H9 (cell line): ENCODE measurements at regions not wholly inside any gene's neighbourhood (a gene's known extent, or its start where the extent isn't known, plus 50 kb on each side); places are given as distances from the start of the nearest gene placed in this dataset.

Source experiments
- DNase-seq: peaks from one replicate; pipeline ENCODE4 v3.0.0-alpha.2; 2017
- H2AFZ ChIP-seq: one replicate; pipeline ENCODE4 v1.6.1; 2013; ENCODE audit warnings: mild to moderate bottlenecking, low read length, control low read depth, moderate library complexity
- H2AK5ac ChIP-seq: 2 replicates; pipeline ENCODE4 v1.6.1; 2013; ENCODE audit warnings: low read length, control low read depth, mixed read lengths; ENCODE audit not compliant: insufficient read length
- H2BK120ac ChIP-seq: one replicate; pipeline ENCODE4 v1.6.1; 2013; ENCODE audit warnings: low read depth, mild to moderate bottlenecking, low read length, control low read depth, inconsistent platforms; ENCODE audit not compliant: poor library complexity, severe bottlenecking
- H2BK12ac ChIP-seq: 2 replicates; pipeline ENCODE4 v1.6.1; 2013; ENCODE audit warnings: low read length, control low read depth, mixed read lengths, low read depth; ENCODE audit not compliant: insufficient read length
- H2BK15ac ChIP-seq: 2 replicates; pipeline ENCODE4 v1.6.1; 2013; ENCODE audit warnings: low read depth, low read length, control low read depth
- H2BK20ac ChIP-seq: one replicate; pipeline ENCODE4 v1.6.1; 2013; ENCODE audit warnings: low read depth, mild to moderate bottlenecking, low read length, control low read depth, inconsistent platforms; ENCODE audit not compliant: poor library complexity, severe bottlenecking
- H2BK5ac ChIP-seq: 2 replicates; pipeline ENCODE4 v1.6.1; 2013; ENCODE audit warnings: low read length, control low read depth, mixed read lengths; ENCODE audit not compliant: insufficient read length
- H3K14ac ChIP-seq: 2 replicates; pipeline ENCODE4 v1.6.1; 2013; ENCODE audit warnings: low read length, control low read depth; ENCODE audit not compliant: insufficient read depth
- H3K18ac ChIP-seq: 2 replicates; pipeline ENCODE4 v1.6.1; 2013; ENCODE audit warnings: low read depth, mild to moderate bottlenecking, mixed read lengths, low read length, control low read depth; ENCODE audit not compliant: insufficient read length
- H3K23ac ChIP-seq: 2 replicates; pipeline ENCODE4 v1.6.1; 2013; ENCODE audit warnings: low read length, control low read depth, mixed read lengths, low read depth; ENCODE audit not compliant: insufficient read length
- H3K23me2 ChIP-seq: 2 replicates; pipeline ENCODE4 v1.6.1; 2013; ENCODE audit warnings: low read depth, mild to moderate bottlenecking, mixed read lengths, low read length, control low read depth; ENCODE audit not compliant: insufficient read length, poor library complexity, severe bottlenecking
- H3K27ac ChIP-seq: 2 replicates; pipeline ENCODE4 v1.5.1; 2013; ENCODE audit warnings: low read length, control low read depth, mixed read lengths, low read depth; ENCODE audit not compliant: insufficient read length
- H3K27me3 ChIP-seq: 2 replicates; pipeline ENCODE4 v1.6.1; 2013; ENCODE audit warnings: low read length, control low read depth, inconsistent platforms; ENCODE audit not compliant: insufficient read depth
- H3K4ac ChIP-seq: 2 replicates; pipeline ENCODE4 v1.6.1; 2013; ENCODE audit warnings: low read depth, mild to moderate bottlenecking, control low read depth, inconsistent platforms, low read length, moderate library complexity
- H3K4me1 ChIP-seq: 2 replicates; pipeline ENCODE4 v1.6.1; 2013; ENCODE audit warnings: low read length, control low read depth, inconsistent platforms; ENCODE audit not compliant: insufficient read depth
- H3K4me2 ChIP-seq: 2 replicates; pipeline ENCODE4 v1.6.1; 2013; ENCODE audit warnings: low read length, control low read depth, mixed read lengths; ENCODE audit not compliant: insufficient read length, insufficient read depth
- H3K56ac ChIP-seq: 2 replicates; pipeline ENCODE4 v1.6.1; 2013; ENCODE audit warnings: low read depth, mild to moderate bottlenecking, mixed read lengths, low read length, control low read depth; ENCODE audit not compliant: insufficient read length
- H3K79me1 ChIP-seq: 2 replicates; pipeline ENCODE4 v1.6.1; 2013; ENCODE audit warnings: low read depth, mild to moderate bottlenecking, moderate library complexity, low read length, control low read depth, inconsistent platforms; ENCODE audit not compliant: insufficient read depth, poor library complexity, severe bottlenecking
- H3K79me2 ChIP-seq: 2 replicates; pipeline ENCODE4 v1.6.1; 2013; ENCODE audit warnings: low read length, control low read depth, inconsistent platforms; ENCODE audit not compliant: insufficient read depth
- H3K9ac ChIP-seq: 2 replicates; pipeline ENCODE4 v1.6.1; 2013; ENCODE audit warnings: low read length, control low read depth, mixed read lengths; ENCODE audit not compliant: insufficient read length; ENCODE audit errors: extremely low read depth
- H3K9me3 ChIP-seq: one replicate; pipeline ENCODE4 v1.6.1; 2013; ENCODE audit warnings: low read depth, low read length, inconsistent platforms; ENCODE audit not compliant: control insufficient read depth
- H3T11ph ChIP-seq: one replicate; pipeline ENCODE4 v1.6.1; 2013; ENCODE audit warnings: mild to moderate bottlenecking, low read length, control low read depth, inconsistent platforms
- H4K20me1 ChIP-seq: one replicate; pipeline ENCODE4 v1.6.1; 2013; ENCODE audit not compliant: control insufficient read depth, insufficient read length, insufficient read depth
- H4K5ac ChIP-seq: 2 replicates; pipeline ENCODE4 v1.6.1; 2013; ENCODE audit warnings: low read depth, mild to moderate bottlenecking, mixed read lengths, low read length, control low read depth; ENCODE audit not compliant: insufficient read length
- H4K8ac ChIP-seq: replicated peaks from 2 replicates; pipeline ENCODE4 v1.6.1; 2013; ENCODE audit warnings: low read length, control low read depth, mixed read lengths, low read depth; ENCODE audit not compliant: insufficient read length
- H4K91ac ChIP-seq: 2 replicates; pipeline ENCODE4 v1.6.1; 2013; ENCODE audit warnings: low read depth, mild to moderate bottlenecking, moderate library complexity, mixed read lengths, low read length, control low read depth; ENCODE audit not compliant: insufficient read length
- H3K27ac Mint-ChIP-seq, 3 experiments: 2 replicates in 2 of 3; 3 replicates in 1 of 3; pipeline ENCODE4 v1.8.0; 2020 to 2021; ENCODE audit warnings: mixed read lengths in 3 of 3, mild to moderate bottlenecking in 1 of 3, moderate library complexity in 1 of 3
- H3K27me3 Mint-ChIP-seq: 2 replicates; pipeline ENCODE4 v1.8.0; 2021; ENCODE audit warnings: low read depth, mild to moderate bottlenecking, moderate library complexity, mixed read lengths
- H3K36me3 Mint-ChIP-seq, 3 experiments: 2 replicates in 2 of 3; 3 replicates in 1 of 3; pipeline ENCODE4 v1.8.0; 2020 to 2021; ENCODE audit warnings: low read depth in 3 of 3, mixed read lengths in 3 of 3; ENCODE audit not compliant: insufficient read depth in 1 of 3
- H3K4me1 Mint-ChIP-seq, 2 experiments: 2 replicates each; pipeline ENCODE4 v1.8.0; 2020; ENCODE audit warnings: mixed read lengths in 2 of 2
- H3K4me3 Mint-ChIP-seq, 2 experiments: 2 replicates in 1 of 2; 3 replicates in 1 of 2; pipeline ENCODE4 v1.8.0; 2020 to 2021; ENCODE audit warnings: mild to moderate bottlenecking in 2 of 2, mixed read lengths in 2 of 2, moderate library complexity in 1 of 2
- H3K9me3 Mint-ChIP-seq, 2 experiments: 2 replicates in 1 of 2; 3 replicates in 1 of 2; pipeline ENCODE4 v1.8.0; 2020; ENCODE audit warnings: mild to moderate bottlenecking in 2 of 2, mixed read lengths in 2 of 2, moderate library complexity in 1 of 2
- WGBS: extraction: QIAGEN DNeasy Blood & Tissue Kit; methylation state at CpG from one replicate; pipeline ENCODE4 v1.1.7; 2013; ENCODE audit warnings: missing lambda C conversion rate, low lambda C conversion rate, mixed read lengths; ENCODE audit not compliant: insufficient read length; ENCODE audit errors: extremely low coverage; 5-methylcytosine and 5-hydroxymethylcytosine counted together
- TF ChIP-seq, protein P1 (sequence below): fragments of 200-600 bp; sonication (generic); conservative IDR thresholded peaks from 3 replicates; pipeline ENCODE4 v1.8.0; 2021; ENCODE audit warnings: antibody characterized with exemption, mild to moderate bottlenecking

DNA sequence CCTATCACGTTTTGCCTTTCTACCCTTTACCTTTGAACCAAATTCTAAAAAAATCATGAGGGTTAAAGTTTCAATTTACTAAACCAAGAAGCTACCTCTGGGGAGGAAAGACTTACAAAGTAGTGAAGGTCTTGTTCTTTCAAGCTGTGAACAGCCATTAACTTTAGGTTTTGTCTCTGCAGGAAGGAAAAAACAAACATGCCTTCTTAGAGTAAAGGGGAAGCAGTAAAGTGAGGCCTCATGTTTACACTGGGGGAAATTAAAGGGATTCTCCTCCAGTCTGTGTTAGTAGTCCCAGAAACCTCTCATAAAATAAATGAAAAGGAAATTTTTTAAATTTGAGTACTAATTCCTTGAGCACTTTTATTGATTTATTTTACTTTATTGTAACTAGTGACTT is 780.2 kb upstream of the ADGRL2 start:
- no peak overlapping the region for H3K14ac ChIP-seq
- DNase-seq = no peak
- no peak overlapping the region for H3T11ph ChIP-seq
- TF ChIP-seq, protein P1, sequence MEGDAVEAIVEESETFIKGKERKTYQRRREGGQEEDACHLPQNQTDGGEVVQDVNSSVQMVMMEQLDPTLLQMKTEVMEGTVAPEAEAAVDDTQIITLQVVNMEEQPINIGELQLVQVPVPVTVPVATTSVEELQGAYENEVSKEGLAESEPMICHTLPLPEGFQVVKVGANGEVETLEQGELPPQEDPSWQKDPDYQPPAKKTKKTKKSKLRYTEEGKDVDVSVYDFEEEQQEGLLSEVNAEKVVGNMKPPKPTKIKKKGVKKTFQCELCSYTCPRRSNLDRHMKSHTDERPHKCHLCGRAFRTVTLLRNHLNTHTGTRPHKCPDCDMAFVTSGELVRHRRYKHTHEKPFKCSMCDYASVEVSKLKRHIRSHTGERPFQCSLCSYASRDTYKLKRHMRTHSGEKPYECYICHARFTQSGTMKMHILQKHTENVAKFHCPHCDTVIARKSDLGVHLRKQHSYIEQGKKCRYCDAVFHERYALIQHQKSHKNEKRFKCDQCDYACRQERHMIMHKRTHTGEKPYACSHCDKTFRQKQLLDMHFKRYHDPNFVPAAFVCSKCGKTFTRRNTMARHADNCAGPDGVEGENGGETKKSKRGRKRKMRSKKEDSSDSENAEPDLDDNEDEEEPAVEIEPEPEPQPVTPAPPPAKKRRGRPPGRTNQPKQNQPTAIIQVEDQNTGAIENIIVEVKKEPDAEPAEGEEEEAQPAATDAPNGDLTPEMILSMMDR = no peak
- no peak overlapping the region for H3K4me2 ChIP-seq
- no peak overlapping the region for H2BK15ac ChIP-seq
- H4K20me1 ChIP-seq = no peaks in the 10 kb centered on the region
- no peak overlapping the region for H2BK12ac ChIP-seq
- peaks cover 4% of the 10 kb centered on the region; the same call in 1 of the 2 replicates for H3K27me3 ChIP-seq
- no peak overlapping the region for H4K8ac ChIP-seq
- no peak overlapping the region for H3K23ac ChIP-seq
- Mint-ChIP-seq H3K27ac (no peak overlapping the region), H3K4me3 (no peak overlapping the region), H3K36me3 (peaks cover 0 to 5% (median 2%) of the 10 kb centered on the region in 3 experiments; a peak in 2 of 7 replicates), H3K4me1 (peaks cover 3 to 6% of the 10 kb centered on the region in 2 experiments; a peak in 2 of 4 replicates), H3K27me3 (peaks cover 48% of the 10 kb centered on the region), H3K9me3 (peaks cover 0 to 10% of the 10 kb centered on the region in 2 experiments; a peak in 3 of 5 replicates)
- H2BK120ac ChIP-seq = no peak overlapping the region
- WGBS = no CpG with 5 or more reads among the region's 1 CpG
- H2BK20ac ChIP-seq = no peak overlapping the region
- no peak overlapping the region for H3K18ac ChIP-seq
- H3K79me2 ChIP-seq = no peaks in the 10 kb centered on the region
- H3K9me3 ChIP-seq = no peaks in the 10 kb centered on the region
- H3K56ac ChIP-seq = no peak overlapping the region
- H2AFZ ChIP-seq = no peak overlapping the region
- H3K4ac ChIP-seq = no peak overlapping the region
- H2BK5ac ChIP-seq = no peak overlapping the region
- H3K4me1 ChIP-seq = no peaks in the 10 kb centered on the region; the same call in 1 of the 2 replicates
- no peak overlapping the region for H3K9ac ChIP-seq
- H3K23me2 ChIP-seq = no peaks in the 10 kb centered on the region
- H4K5ac ChIP-seq = no peak overlapping the region
- no peaks in the 10 kb centered on the region for H3K79me1 ChIP-seq
- H4K91ac ChIP-seq = no peak overlapping the region
- H2AK5ac ChIP-seq = no peak overlapping the region
- no peak overlapping the region for H3K27ac ChIP-seq
